ENCODE measurements at regions not wholly inside any gene's neighbourhood (a gene's known extent, or its start where the extent isn't known, plus 50 kb on each side); places are given as distances from the start of the nearest gene placed in this dataset.
"Not testable (repeated sequence)": the region's sequence is repeated elsewhere in the genome, so short reads cannot be mapped to it uniquely, and the experiment has no call there.

- no peak for FAIRE-seq
- no peak for DNase-seq (ENCODE audit: insufficient read length, low spot score)
- no peak for TF ChIP-seq POLR2A (IDR thresholded peaks at IDR 0.05; ENCODE audit: low read depth, low read length)
Measured at GRCh38 chr9:90995516-90995915, 193.9 kb downstream of the SYK start.

GRCh38 chr9:90996154-90997065, 194.8 kb downstream of the SYK start:
- TF ChIP-seq POLR2A (IDR thresholded peaks at IDR 0.05; ENCODE audit: low read depth, low read length): no peak
- DNase-seq (ENCODE audit: insufficient read length, low spot score) (no peak), FAIRE-seq (no peak)

GRCh38 chr9:90998573-90998972, 197.0 kb downstream of the SYK start:
- DNase-seq (ENCODE audit: insufficient read length, low spot score): no peak
- FAIRE-seq: no peak
- no peak for TF ChIP-seq POLR2A (IDR thresholded peaks at IDR 0.05; ENCODE audit: low read depth, low read length)

GRCh38 chr9:90999425-91000397, 198.1 kb downstream of the SYK start:
- no peak for TF ChIP-seq POLR2A (IDR thresholded peaks at IDR 0.05; ENCODE audit: low read depth, low read length)
- no peak for DNase-seq (ENCODE audit: insufficient read length, low spot score)
- FAIRE-seq: no peak

GRCh38 chr9:91001146-91001611, 199.6 kb downstream of the SYK start:
- peak; percentile 78 for FAIRE-seq
- TF ChIP-seq POLR2A (IDR thresholded peaks at IDR 0.05; ENCODE audit: low read depth, low read length): no peak
- DNase-seq (ENCODE audit: insufficient read length, low spot score): peak; percentile 48

GRCh38 chr9:91004484-91004883, 202.9 kb downstream of the SYK start:
- FAIRE-seq (no peak), DNase-seq (ENCODE audit: insufficient read length, low spot score) (no peak)
- no peak for TF ChIP-seq POLR2A (IDR thresholded peaks at IDR 0.05; ENCODE audit: low read depth, low read length)

- no peak for FAIRE-seq
- TF ChIP-seq POLR2A (IDR thresholded peaks at IDR 0.05; ENCODE audit: low read depth, low read length): no peak
Measured at GRCh38 chr9:91004992-91005391, 203.4 kb downstream of the SYK start.

GRCh38 chr9:91006046-91006445, 204.4 kb downstream of the SYK start:
- FAIRE-seq: no peak
- DNase-seq (ENCODE audit: insufficient read length, low spot score): no peak
- TF ChIP-seq POLR2A (IDR thresholded peaks at IDR 0.05; ENCODE audit: low read depth, low read length): no peak

More at GRCh38 chr9:91004992-91005391, 203.4 kb downstream of the SYK start:
- DNase-seq (ENCODE audit: insufficient read length, low spot score): no peak

- DNase-seq (ENCODE audit: insufficient read length, low spot score) (no peak), FAIRE-seq (no peak)
- no peak for TF ChIP-seq POLR2A (IDR thresholded peaks at IDR 0.05; ENCODE audit: low read depth, low read length)
Measured at GRCh38 chr9:91008568-91008967, 206.9 kb downstream of the SYK start.

GRCh38 chr9:91011891-91012290, 210.3 kb downstream of the SYK start:
- TF ChIP-seq POLR2A (IDR thresholded peaks at IDR 0.05; ENCODE audit: low read depth, low read length): no peak

GRCh38 chr9:91012933-91013841, 211.6 kb downstream of the SYK start:
- no peak for TF ChIP-seq POLR2A (IDR thresholded peaks at IDR 0.05; ENCODE audit: low read depth, low read length)
- DNase-seq (ENCODE audit: insufficient read length, low spot score): no peak
- no peak for FAIRE-seq

More at GRCh38 chr9:91011891-91012290, 210.3 kb downstream of the SYK start:
- DNase-seq (ENCODE audit: insufficient read length, low spot score) (no peak), FAIRE-seq (peak; percentile 11)

GRCh38 chr9:91017245-91017644, 215.6 kb downstream of the SYK start:
- DNase-seq (ENCODE audit: insufficient read length, low spot score) (no peak), FAIRE-seq (no peak)
- TF ChIP-seq POLR2A (IDR thresholded peaks at IDR 0.05; ENCODE audit: low read depth, low read length): no peak

GRCh38 chr9:91019871-91020270, 218.3 kb downstream of the SYK start:
- not testable (repeated sequence) for FAIRE-seq; DNase-seq (ENCODE audit: insufficient read length, low spot score)

- DNase-seq (ENCODE audit: insufficient read length, low spot score); FAIRE-seq: not testable (repeated sequence)
Measured at GRCh38 chr9:91021656-91022055, 220.0 kb downstream of the SYK start.

All from H54 (cell line).